T-helper 2 cell treated with Interferon-gamma antibody and Interleukin-4, amounts not matched to agents 5 μg/mL and 100 μg/mL, for 36 hours (primary cell): ENCODE measurements at regions not wholly inside any gene's neighbourhood (a gene's known extent, or its start where the extent isn't known, plus 50 kb on each side); places are given as distances from the start of the nearest gene placed in this dataset.
"Not testable (repeated sequence)": the region's sequence is repeated elsewhere in the genome, so short reads cannot be mapped to it uniquely, and the experiment has no call there.

ENCODE experiments used
- DNase-seq: peaks from one replicate; pipeline ENCODE4 v3.0.0; 2021; ENCODE audit warnings: low spot score
- H3K27ac Mint-ChIP-seq: one replicate; pipeline ENCODE4 v1.8.0; 2021; ENCODE audit warnings: mild to moderate bottlenecking, mixed read lengths
- H3K27me3 Mint-ChIP-seq: one replicate; pipeline ENCODE4 v1.8.0; 2021; ENCODE audit warnings: low read depth, mixed read lengths
- H3K36me3 Mint-ChIP-seq: one replicate; pipeline ENCODE4 v1.8.0; 2021; ENCODE audit warnings: low read depth, mixed read lengths
- H3K4me1 Mint-ChIP-seq: one replicate; pipeline ENCODE4 v1.8.0; 2021; ENCODE audit warnings: low read depth, mixed read lengths
- H3K4me3 Mint-ChIP-seq: one replicate; pipeline ENCODE4 v1.8.0; 2022; ENCODE audit warnings: mild to moderate bottlenecking, moderate library complexity, mixed read lengths
- H3K9me3 Mint-ChIP-seq: one replicate; pipeline ENCODE4 v1.8.0; 2021; ENCODE audit warnings: mixed read lengths

- Mint-ChIP-seq H3K27ac (no peak overlapping the region), H3K4me3 (no peak overlapping the region), H3K4me1 (peaks cover 15% of the 10 kb centered on the region), H3K9me3 (no peaks in the 10 kb centered on the region), H3K36me3 (no peaks in the 10 kb centered on the region), H3K27me3 (peaks cover 22% of the 10 kb centered on the region)
- DNase-seq, result no peak
These were observed 136.1 kb upstream of the SLC4A4 start for GRCh38 chr4:71202705-71203104.

GRCh38 chr4:71204056-71204455 is 134.8 kb upstream of the SLC4A4 start:
- no peak overlapping the region for H3K4me3 Mint-ChIP-seq
- no peak for DNase-seq
- H3K9me3 Mint-ChIP-seq, result no peaks in the 10 kb centered on the region
- no peaks in the 10 kb centered on the region for H3K36me3 Mint-ChIP-seq
- peaks cover 7% of the 10 kb centered on the region for H3K4me1 Mint-ChIP-seq
- no peak overlapping the region for H3K27ac Mint-ChIP-seq
- H3K27me3 Mint-ChIP-seq, result peaks cover 22% of the 10 kb centered on the region

GRCh38 chr4:71206763-71207162 is 132.1 kb upstream of the SLC4A4 start:
- H3K27me3 Mint-ChIP-seq, result peaks cover 27% of the 10 kb centered on the region
- no peaks in the 10 kb centered on the region for H3K9me3 Mint-ChIP-seq
- H3K27ac Mint-ChIP-seq, result no peak overlapping the region
- no peaks in the 10 kb centered on the region for H3K36me3 Mint-ChIP-seq
- no peak for DNase-seq
- H3K4me1 Mint-ChIP-seq, result no peaks in the 10 kb centered on the region
- no peak overlapping the region for H3K4me3 Mint-ChIP-seq

- no peak overlapping the region for H3K4me3 Mint-ChIP-seq
- H3K4me1 Mint-ChIP-seq, result no peaks in the 10 kb centered on the region
- H3K36me3 Mint-ChIP-seq, result no peaks in the 10 kb centered on the region
- H3K27me3 Mint-ChIP-seq, result peaks cover 13% of the 10 kb centered on the region
- no peak overlapping the region for H3K27ac Mint-ChIP-seq
- DNase-seq, result no peak
- H3K9me3 Mint-ChIP-seq, result no peaks in the 10 kb centered on the region
These were observed 129.7 kb upstream of the SLC4A4 start for GRCh38 chr4:71209161-71209560.

DNA sequence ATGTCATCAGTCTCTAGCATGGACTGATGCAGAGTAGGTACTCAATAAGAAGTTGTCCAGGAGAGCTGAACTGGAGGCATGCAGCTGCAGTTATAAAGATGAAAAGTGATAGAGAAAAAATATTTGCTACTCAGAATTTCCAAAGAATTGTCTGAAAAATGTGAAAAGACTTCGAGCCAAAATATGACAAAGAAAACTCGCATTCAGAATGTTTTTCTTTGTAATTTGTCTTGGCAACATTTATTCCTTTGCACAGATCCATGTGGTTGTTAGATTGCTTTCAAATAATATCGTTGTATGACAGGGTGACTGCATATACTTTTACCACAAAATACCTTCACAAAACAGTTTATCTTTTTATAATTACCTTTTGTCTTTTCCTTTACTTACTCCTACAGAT is 128.0 kb upstream of the SLC4A4 start:
- H3K4me3 Mint-ChIP-seq, result no peak overlapping the region
- H3K36me3 Mint-ChIP-seq, result no peaks in the 10 kb centered on the region
- H3K27me3 Mint-ChIP-seq, result peaks cover 7% of the 10 kb centered on the region
- no peak overlapping the region for H3K27ac Mint-ChIP-seq
- no peaks in the 10 kb centered on the region for H3K4me1 Mint-ChIP-seq
- no peak for DNase-seq
- H3K9me3 Mint-ChIP-seq, result no peaks in the 10 kb centered on the region

- Mint-ChIP-seq H3K9me3 (no peaks in the 10 kb centered on the region), H3K27ac (no peak overlapping the region), H3K36me3 (no peaks in the 10 kb centered on the region), H3K4me1 (no peaks in the 10 kb centered on the region), H3K4me3 (no peak overlapping the region), H3K27me3 (peaks cover 7% of the 10 kb centered on the region)
- DNase-seq, result no peak
These were observed 127.1 kb upstream of the SLC4A4 start for GRCh38 chr4:71211748-71212147.

GRCh38 chr4:71212216-71212615 is 126.6 kb upstream of the SLC4A4 start:
- Mint-ChIP-seq H3K27ac (no peak overlapping the region), H3K4me3 (no peak overlapping the region), H3K4me1 (no peaks in the 10 kb centered on the region), H3K9me3 (no peaks in the 10 kb centered on the region), H3K36me3 (no peaks in the 10 kb centered on the region), H3K27me3 (peaks cover 7% of the 10 kb centered on the region)
- DNase-seq, result no peak

- no peak overlapping the region for H3K4me3 Mint-ChIP-seq
- H3K4me1 Mint-ChIP-seq, result no peaks in the 10 kb centered on the region
- H3K27ac Mint-ChIP-seq, result no peak overlapping the region
- H3K9me3 Mint-ChIP-seq, result no peaks in the 10 kb centered on the region
- DNase-seq, result no peak
- H3K27me3 Mint-ChIP-seq, result peaks cover 6% of the 10 kb centered on the region
- no peaks in the 10 kb centered on the region for H3K36me3 Mint-ChIP-seq
These were observed 124.2 kb upstream of the SLC4A4 start for GRCh38 chr4:71214578-71214977.

DNA sequence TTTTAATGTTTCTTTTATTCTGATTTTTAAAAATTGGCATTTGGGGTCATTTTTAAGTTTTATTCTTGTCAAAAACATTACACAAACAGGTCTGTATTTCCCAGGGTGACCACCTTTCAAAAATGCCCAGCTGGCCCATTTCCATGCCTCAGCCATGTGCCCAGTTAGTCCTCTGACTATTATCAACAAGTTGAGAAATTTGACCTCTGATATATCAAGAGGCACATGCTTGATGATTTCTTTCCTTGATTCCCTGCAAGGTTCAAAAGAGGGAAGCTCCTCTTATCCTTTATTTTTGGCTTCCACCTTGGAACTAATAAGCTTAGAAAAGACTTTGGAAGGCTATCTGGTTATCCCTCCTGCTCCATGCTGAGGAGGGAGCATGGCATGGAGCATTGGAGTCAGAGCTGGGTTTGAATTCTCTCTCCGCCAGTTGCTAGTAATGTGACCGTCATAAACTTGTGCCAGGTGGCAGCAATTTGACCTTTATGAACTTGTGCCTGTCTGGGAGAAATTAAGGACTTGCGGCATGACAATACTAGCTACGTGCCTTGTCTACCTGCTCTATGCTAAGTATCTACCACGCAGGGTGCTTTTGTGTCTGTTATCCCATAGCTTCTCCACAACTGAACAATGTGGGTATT is 122.4 kb upstream of the SLC4A4 start:
- no peak for DNase-seq
- Mint-ChIP-seq H3K27ac (no peak overlapping the region), H3K9me3 (no peaks in the 10 kb centered on the region), H3K4me1 (no peaks in the 10 kb centered on the region), H3K27me3 (peaks cover 3% of the 10 kb centered on the region), H3K36me3 (no peaks in the 10 kb centered on the region), H3K4me3 (no peak overlapping the region)

DNA sequence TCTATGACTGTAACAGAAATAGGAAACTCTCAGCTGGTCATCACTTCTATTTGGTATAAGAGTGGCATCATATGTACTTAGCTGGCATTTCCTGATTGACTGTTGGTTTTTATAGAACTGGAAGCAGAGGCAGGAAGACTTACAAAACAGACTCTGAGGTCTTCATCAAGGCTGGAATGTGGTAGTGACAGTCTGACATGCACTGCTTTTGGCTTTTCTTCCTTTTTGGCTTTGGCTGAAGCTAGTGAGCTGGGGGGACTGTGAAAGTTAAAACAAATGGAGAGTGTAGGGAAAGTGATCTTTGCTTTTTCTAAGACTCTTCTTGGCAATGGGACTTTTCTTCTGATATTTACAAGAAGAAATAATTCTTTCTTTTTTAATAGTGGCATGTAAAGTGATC is 121.1 kb upstream of the SLC4A4 start:
- no peak overlapping the region for H3K4me3 Mint-ChIP-seq

DNA sequence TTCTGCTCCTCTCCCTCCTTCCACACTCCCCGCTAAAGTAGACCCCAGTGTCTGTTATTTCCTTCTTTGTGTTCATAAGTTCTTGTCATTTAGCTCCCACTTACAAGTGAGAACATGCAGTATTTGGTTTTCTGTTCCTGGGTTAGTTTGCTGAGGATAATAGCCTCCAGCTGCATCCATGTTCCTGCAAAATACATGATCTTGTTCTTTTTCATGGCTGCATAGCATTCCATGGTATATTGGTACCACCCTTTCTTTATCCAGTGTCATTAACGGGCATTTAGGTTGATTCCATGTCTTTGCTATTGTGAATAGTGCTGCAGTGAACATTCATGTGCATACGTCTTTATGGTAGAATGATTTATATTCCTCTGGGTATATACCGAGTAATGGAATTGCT is 118.0 kb upstream of the SLC4A4 start:
- H3K27ac Mint-ChIP-seq, H3K9me3 Mint-ChIP-seq, H3K36me3 Mint-ChIP-seq: not testable (repeated sequence)

More for the DNA sequence above, 121.1 kb upstream of the SLC4A4 start:
- H3K27ac Mint-ChIP-seq, result no peak overlapping the region
- H3K9me3 Mint-ChIP-seq, result no peaks in the 10 kb centered on the region
- H3K36me3 Mint-ChIP-seq, result no peaks in the 10 kb centered on the region
- DNase-seq, result no peak
- no peaks in the 10 kb centered on the region for H3K4me1 Mint-ChIP-seq
- H3K27me3 Mint-ChIP-seq, result peaks cover 3% of the 10 kb centered on the region

GRCh38 chr4:71221510-71222466 is 117.0 kb upstream of the SLC4A4 start:
- H3K4me1 Mint-ChIP-seq, result no peaks in the 10 kb centered on the region
- no peaks in the 10 kb centered on the region for H3K9me3 Mint-ChIP-seq
- no peaks in the 10 kb centered on the region for H3K36me3 Mint-ChIP-seq
- DNase-seq, result no peak
- H3K27me3 Mint-ChIP-seq, result peaks cover 3% of the 10 kb centered on the region
- no peak overlapping the region for H3K27ac Mint-ChIP-seq
- H3K4me3 Mint-ChIP-seq, result no peak overlapping the region

More for the DNA sequence above, 118.0 kb upstream of the SLC4A4 start:
- not testable (repeated sequence) for H3K27me3 Mint-ChIP-seq, DNase-seq, H3K4me1 Mint-ChIP-seq, H3K4me3 Mint-ChIP-seq

DNA sequence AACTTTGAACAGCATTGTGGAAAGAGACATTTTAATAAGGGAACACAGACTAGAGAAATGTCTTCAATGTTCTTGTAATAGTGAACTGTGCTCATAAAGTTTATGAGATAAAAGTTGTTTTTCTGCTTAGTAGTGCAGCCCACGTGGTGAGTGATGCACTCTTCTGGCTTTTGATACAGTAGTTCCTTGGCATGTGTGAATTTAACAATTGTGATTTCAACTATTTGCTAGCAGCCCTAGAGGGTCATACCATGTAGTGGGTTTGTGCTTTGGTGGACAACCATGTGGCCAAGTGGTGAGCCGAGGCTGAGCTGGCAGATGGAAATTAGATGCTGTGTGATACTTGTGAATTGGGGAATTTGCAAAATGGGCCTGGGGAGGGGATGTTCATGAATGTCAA is 116.2 kb upstream of the SLC4A4 start:
- DNase-seq, result no peak
- no peaks in the 10 kb centered on the region for H3K9me3 Mint-ChIP-seq
- H3K4me3 Mint-ChIP-seq, result no peak overlapping the region
- no peak overlapping the region for H3K27ac Mint-ChIP-seq
- no peaks in the 10 kb centered on the region for H3K36me3 Mint-ChIP-seq
- peaks cover 3% of the 10 kb centered on the region for H3K27me3 Mint-ChIP-seq
- no peaks in the 10 kb centered on the region for H3K4me1 Mint-ChIP-seq

GRCh38 chr4:71229477-71230270 is 109.1 kb upstream of the SLC4A4 start:
- no peaks in the 10 kb centered on the region for H3K4me1 Mint-ChIP-seq
- peaks cover 13% of the 10 kb centered on the region for H3K27me3 Mint-ChIP-seq
- no peak overlapping the region for H3K4me3 Mint-ChIP-seq
- no peaks in the 10 kb centered on the region for H3K36me3 Mint-ChIP-seq
- no peak for DNase-seq
- no peaks in the 10 kb centered on the region for H3K9me3 Mint-ChIP-seq
- no peak overlapping the region for H3K27ac Mint-ChIP-seq
